ENCODE measurements at regions not wholly inside any gene's neighbourhood (a gene's known extent, or its start where the extent isn't known, plus 50 kb on each side); places are given as distances from the start of the nearest gene placed in this dataset.
"Not testable (repeated sequence)": the region's sequence is repeated elsewhere in the genome, so short reads cannot be mapped to it uniquely, and the experiment has no call there.

GRCh38 chr16:15274796-15275195 lies 103.3 kb downstream of the NPIPA5 start:
- intact Hi-C loops (cut with micrococcal nuclease; ENCODE audit: unreplicated experiment); H3K4me2 ChIP-seq (ENCODE audit: control insufficient read depth, insufficient read depth); in situ Hi-C loops (cut with MboI); H3K9me3 ChIP-seq (replicated peaks; ENCODE audit: control insufficient read depth, insufficient read depth, low read length); H3K9ac ChIP-seq (ENCODE audit: control insufficient read depth, insufficient read depth, low read length); ATAC-seq; H3K36me3 ChIP-seq (ENCODE audit: control insufficient read depth in 2 of 2, insufficient read depth in 2 of 2, low read length in 1 of 2); DNase-seq (ENCODE audit: low read depth, low spot score); H3K4me3 ChIP-seq; RAD21 ChIA-PET (ENCODE audit: unreplicated experiment); H3K27ac ChIP-seq (ENCODE audit: control insufficient read depth, insufficient read depth); BruUV-seq (replicated peaks); SMC1A ChIA-PET (ENCODE audit: uncharacterized antibody, unreplicated experiment); H4K20me1 ChIP-seq (ENCODE audit: control insufficient read depth, insufficient read depth); H3K79me2 ChIP-seq (ENCODE audit: control insufficient read depth, insufficient read depth, low read length); POLR2A ChIA-PET; FAIRE-seq; H3K4me1 ChIP-seq (ENCODE audit: control insufficient read depth, insufficient read depth, low read length); H3K27me3 ChIP-seq (replicated peaks in 1 of 2; ENCODE audit: control insufficient read depth in 2 of 2, insufficient read depth in 2 of 2, low read length in 1 of 2); H2AFZ ChIP-seq (ENCODE audit: control insufficient read depth, low read depth, low read length); CTCF ChIA-PET: not testable (repeated sequence)
- WGBS (ENCODE audit: insufficient coverage, insufficient replicate concordance, low lambda C conversion rate, missing lambda C conversion rate): 24% methylated on average over 7 of the region's 8 CpGs

DNA sequence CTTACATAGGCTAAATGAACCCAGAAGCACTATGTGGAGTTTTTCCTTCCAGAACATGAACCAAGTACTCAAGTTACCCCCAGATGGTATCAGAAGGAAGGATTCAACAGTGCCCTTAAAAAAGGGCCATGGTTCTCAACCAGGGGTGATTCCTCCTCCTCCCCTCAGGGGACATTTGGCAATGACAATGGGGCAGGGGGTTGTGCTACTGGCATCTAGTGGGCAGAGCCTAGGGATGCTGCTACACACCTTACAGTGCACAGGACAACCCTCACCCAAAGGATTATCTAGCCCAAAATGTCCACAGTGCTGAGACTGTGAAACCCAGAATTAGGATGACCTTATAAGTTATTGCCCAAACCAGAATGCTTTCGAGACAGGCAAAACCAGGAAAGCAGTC lies 104.1 kb downstream of the NPIPA5 start:
- BruUV-seq (replicated peaks); ATAC-seq; H3K36me3 ChIP-seq (ENCODE audit: control insufficient read depth in 2 of 2, insufficient read depth in 2 of 2, low read length in 1 of 2); FAIRE-seq; H3K79me2 ChIP-seq (ENCODE audit: control insufficient read depth, insufficient read depth, low read length); H3K27ac ChIP-seq (ENCODE audit: control insufficient read depth, insufficient read depth); H3K27me3 ChIP-seq (replicated peaks in 1 of 2; ENCODE audit: control insufficient read depth in 2 of 2, insufficient read depth in 2 of 2, low read length in 1 of 2); SMC1A ChIA-PET (ENCODE audit: uncharacterized antibody, unreplicated experiment); H4K20me1 ChIP-seq (ENCODE audit: control insufficient read depth, insufficient read depth); in situ Hi-C loops (cut with MboI); H3K9me3 ChIP-seq (replicated peaks; ENCODE audit: control insufficient read depth, insufficient read depth, low read length); H3K4me1 ChIP-seq (ENCODE audit: control insufficient read depth, insufficient read depth, low read length); POLR2A ChIA-PET; H2AFZ ChIP-seq (ENCODE audit: control insufficient read depth, low read depth, low read length); H3K9ac ChIP-seq (ENCODE audit: control insufficient read depth, insufficient read depth, low read length); RAD21 ChIA-PET (ENCODE audit: unreplicated experiment); H3K4me3 ChIP-seq; intact Hi-C loops (cut with micrococcal nuclease; ENCODE audit: unreplicated experiment); CTCF ChIA-PET; H3K4me2 ChIP-seq (ENCODE audit: control insufficient read depth, insufficient read depth); DNase-seq (ENCODE audit: low read depth, low spot score): not testable (repeated sequence)
- 0% methylated on average over 1 of the region's 1 CpG for WGBS (ENCODE audit: insufficient coverage, insufficient replicate concordance, low lambda C conversion rate, missing lambda C conversion rate)

DNA sequence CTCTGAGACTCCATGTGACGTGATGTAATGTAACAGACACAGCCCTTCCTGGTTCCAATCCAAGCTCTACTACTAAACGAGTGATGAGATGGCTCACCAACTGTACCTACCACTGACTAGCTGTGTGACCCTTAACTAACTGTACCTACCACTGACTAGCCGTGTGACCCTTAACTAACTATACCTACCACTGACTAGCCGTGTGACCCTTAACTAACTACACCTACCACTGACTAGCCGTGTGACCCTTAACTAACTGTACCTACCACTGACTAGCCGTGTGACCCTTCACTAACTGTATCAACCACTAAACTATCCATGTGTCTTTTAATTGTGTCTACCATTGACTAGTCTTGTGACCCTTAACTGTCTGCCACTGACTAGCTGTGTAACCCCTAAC lies 111.2 kb downstream of the NPIPA5 start:
- POLR2A ChIA-PET; BruUV-seq (replicated peaks); H3K9ac ChIP-seq (ENCODE audit: control insufficient read depth, insufficient read depth, low read length); in situ Hi-C loops (cut with MboI); ATAC-seq; DNase-seq (ENCODE audit: low read depth, low spot score); H3K4me2 ChIP-seq (ENCODE audit: control insufficient read depth, insufficient read depth); CTCF ChIA-PET; H3K27ac ChIP-seq (ENCODE audit: control insufficient read depth, insufficient read depth); intact Hi-C loops (cut with micrococcal nuclease; ENCODE audit: unreplicated experiment); H3K36me3 ChIP-seq (ENCODE audit: control insufficient read depth in 2 of 2, insufficient read depth in 2 of 2, low read length in 1 of 2); H3K4me3 ChIP-seq; H4K20me1 ChIP-seq (ENCODE audit: control insufficient read depth, insufficient read depth); H2AFZ ChIP-seq (ENCODE audit: control insufficient read depth, low read depth, low read length); H3K9me3 ChIP-seq (replicated peaks; ENCODE audit: control insufficient read depth, insufficient read depth, low read length); H3K4me1 ChIP-seq (ENCODE audit: control insufficient read depth, insufficient read depth, low read length); SMC1A ChIA-PET (ENCODE audit: uncharacterized antibody, unreplicated experiment); H3K79me2 ChIP-seq (ENCODE audit: control insufficient read depth, insufficient read depth, low read length); FAIRE-seq; H3K27me3 ChIP-seq (replicated peaks in 1 of 2; ENCODE audit: control insufficient read depth in 2 of 2, insufficient read depth in 2 of 2, low read length in 1 of 2); RAD21 ChIA-PET (ENCODE audit: unreplicated experiment): not testable (repeated sequence)
- 50% methylated on average over 5 of the region's 6 CpGs for WGBS (ENCODE audit: insufficient coverage, insufficient replicate concordance, low lambda C conversion rate, missing lambda C conversion rate)

DNA sequence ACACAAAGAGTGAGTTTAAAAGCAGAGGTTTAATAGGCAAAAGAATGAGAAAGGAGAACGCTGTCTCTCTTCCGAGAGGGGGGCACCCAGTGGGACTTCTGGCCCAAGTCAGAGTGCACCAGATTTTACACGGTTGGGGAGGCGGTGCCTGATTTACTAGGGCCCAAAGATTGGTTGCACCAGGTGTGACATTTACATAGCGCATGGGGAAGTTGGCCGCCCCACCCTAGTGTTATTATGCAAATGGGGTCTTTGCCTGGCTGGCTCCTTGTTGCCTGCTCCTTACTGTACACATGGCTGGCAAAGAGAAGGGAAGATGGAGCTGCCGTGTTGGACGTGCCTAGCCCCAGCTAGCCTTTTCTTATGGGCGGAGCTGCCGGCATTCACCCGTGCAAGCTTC lies 115.9 kb downstream of the NPIPA5 start:
- H3K4me1 ChIP-seq (ENCODE audit: control insufficient read depth, insufficient read depth, low read length); H2AFZ ChIP-seq (ENCODE audit: control insufficient read depth, low read depth, low read length); H3K9ac ChIP-seq (ENCODE audit: control insufficient read depth, insufficient read depth, low read length); SMC1A ChIA-PET (ENCODE audit: uncharacterized antibody, unreplicated experiment); DNase-seq (ENCODE audit: low read depth, low spot score); intact Hi-C loops (cut with micrococcal nuclease; ENCODE audit: unreplicated experiment); RAD21 ChIA-PET (ENCODE audit: unreplicated experiment); in situ Hi-C loops (cut with MboI); ATAC-seq; H3K4me2 ChIP-seq (ENCODE audit: control insufficient read depth, insufficient read depth); H3K4me3 ChIP-seq; H3K9me3 ChIP-seq (replicated peaks; ENCODE audit: control insufficient read depth, insufficient read depth, low read length); H3K36me3 ChIP-seq (ENCODE audit: control insufficient read depth in 2 of 2, insufficient read depth in 2 of 2, low read length in 1 of 2); H4K20me1 ChIP-seq (ENCODE audit: control insufficient read depth, insufficient read depth); H3K27ac ChIP-seq (ENCODE audit: control insufficient read depth, insufficient read depth); POLR2A ChIA-PET; FAIRE-seq; H3K27me3 ChIP-seq (replicated peaks in 1 of 2; ENCODE audit: control insufficient read depth in 2 of 2, insufficient read depth in 2 of 2, low read length in 1 of 2); BruUV-seq (replicated peaks); CTCF ChIA-PET; H3K79me2 ChIP-seq (ENCODE audit: control insufficient read depth, insufficient read depth, low read length): not testable (repeated sequence)
- 34% methylated on average over 9 of the region's 11 CpGs for WGBS (ENCODE audit: insufficient coverage, insufficient replicate concordance, low lambda C conversion rate, missing lambda C conversion rate)

All from GM12878 (cell line).